H1 (cell line): ENCODE measurements at regions not wholly inside any gene's neighbourhood (a gene's known extent, or its start where the extent isn't known, plus 50 kb on each side); places are given as distances from the start of the nearest gene placed in this dataset.

Experiments
- BRCA1 ChIP-seq: IDR thresholded peaks from 2 replicates; pipeline ENCODE4 v1.6.1; 2012; ENCODE audit warnings: low read depth, low read length, improper control_type of control experiment
- CREB1 ChIP-seq: IDR thresholded peaks from 2 replicates; pipeline ENCODE4 v1.6.1; 2012; ENCODE audit warnings: inconsistent platforms
- CTCF ChIP-seq, 3 experiments: IDR thresholded peaks; 1 replicate in 2 of 3; 2 replicates in 1 of 3; pipeline versions ENCODE4 v1.5.1 to v1.6.1; 2011; ENCODE audit warnings: low read length in 3 of 3, mild to moderate bottlenecking in 3 of 3, inconsistent platforms in 2 of 3, low read depth in 1 of 3, moderate library complexity in 1 of 3; ENCODE audit not compliant: insufficient read depth in 1 of 3; ENCODE audit errors: control extremely low read depth in 1 of 3
- EGR1 ChIP-seq: IDR thresholded peaks from 2 replicates; pipeline ENCODE4 v1.6.1; 2011; ENCODE audit warnings: low read depth, low read length, borderline replicate concordance
- EP300 ChIP-seq, 2 experiments: IDR thresholded peaks; 1 replicate in 1 of 2; 2 replicates in 1 of 2; pipeline ENCODE4 v1.6.1; 2011 to 2012; ENCODE audit warnings: low read depth in 2 of 2, low read length in 2 of 2, mild to moderate bottlenecking in 2 of 2, borderline replicate concordance in 1 of 2, inconsistent platforms in 1 of 2, moderate library complexity in 1 of 2
- GABPA ChIP-seq: IDR thresholded peaks from 2 replicates; pipeline ENCODE4 v1.6.1; 2011; ENCODE audit warnings: mild to moderate bottlenecking, low read length, moderate library complexity, borderline replicate concordance; ENCODE audit not compliant: insufficient read depth
- MAFK ChIP-seq: IDR thresholded peaks from 2 replicates; pipeline ENCODE4 v1.6.1; 2012; ENCODE audit warnings: low read depth, mild to moderate bottlenecking, improper control_type of control experiment, low read length
- SP4 ChIP-seq: IDR thresholded peaks from 2 replicates; pipeline ENCODE4 v1.6.1; 2012; ENCODE audit warnings: low read length, inconsistent platforms
- TBP ChIP-seq: IDR thresholded peaks from 2 replicates; pipeline ENCODE4 v1.6.1; 2011; ENCODE audit warnings: low read depth, low read length, improper control_type of control experiment

GRCh38 chr4:67333664-67334063, 211.6 kb downstream of the CENPC start:
- TF ChIP-seq CREB1 (no peak), EGR1 (no peak), SP4 (no peak), EP300 (IDR thresholded peaks at IDR 0.05; ENCODE audit: borderline replicate concordance in 1 of 2, low read depth in 2 of 2, low read length in 2 of 2) (no peak), CTCF (IDR thresholded peaks at IDR 0.05; ENCODE audit: control extremely low read depth in 1 of 3, insufficient read depth in 1 of 3, low read depth in 1 of 3, low read length in 3 of 3) (no peak), TBP (no peak), MAFK (no peak), BRCA1 (no peak), GABPA (no peak)
